Stimulated activated CD4-positive, alpha-beta T cell treated with anti-CD3 and anti-CD28 coated beads, TNF-alpha, amount 100 ng/mL, for 24 hours (primary cell): ENCODE measurements at regions not wholly inside any gene's neighbourhood (a gene's known extent, or its start where the extent isn't known, plus 50 kb on each side); places are given as distances from the start of the nearest gene placed in this dataset.

ENCODE experiments used
- DNase-seq, 3 experiments: peaks; one replicate each; pipeline ENCODE4 v3.0.0-alpha.2; 2020; ENCODE audit warnings: low read depth in 3 of 3

DNA sequence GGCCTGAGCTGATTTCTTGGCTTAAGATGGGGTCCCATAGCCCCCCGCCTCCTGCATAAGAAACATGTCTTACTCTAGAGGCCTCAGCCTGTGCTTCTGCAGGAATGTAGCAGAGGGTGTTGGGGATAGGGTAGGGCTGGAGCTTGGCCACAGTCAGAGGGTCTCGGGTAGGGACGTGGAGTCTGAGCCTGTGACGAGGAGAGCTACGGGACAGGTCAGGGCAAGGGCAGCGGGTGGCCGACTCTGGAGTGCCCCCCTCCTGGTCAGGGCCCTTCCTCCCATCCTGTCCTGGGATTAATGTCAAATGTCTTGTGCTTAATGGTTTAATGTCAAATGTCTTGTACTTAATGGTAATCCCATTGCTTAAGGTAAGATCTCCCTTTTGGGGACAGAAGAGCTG lies 130.4 kb downstream of the GLI2 start:
- DNase-seq: no peak

DNA sequence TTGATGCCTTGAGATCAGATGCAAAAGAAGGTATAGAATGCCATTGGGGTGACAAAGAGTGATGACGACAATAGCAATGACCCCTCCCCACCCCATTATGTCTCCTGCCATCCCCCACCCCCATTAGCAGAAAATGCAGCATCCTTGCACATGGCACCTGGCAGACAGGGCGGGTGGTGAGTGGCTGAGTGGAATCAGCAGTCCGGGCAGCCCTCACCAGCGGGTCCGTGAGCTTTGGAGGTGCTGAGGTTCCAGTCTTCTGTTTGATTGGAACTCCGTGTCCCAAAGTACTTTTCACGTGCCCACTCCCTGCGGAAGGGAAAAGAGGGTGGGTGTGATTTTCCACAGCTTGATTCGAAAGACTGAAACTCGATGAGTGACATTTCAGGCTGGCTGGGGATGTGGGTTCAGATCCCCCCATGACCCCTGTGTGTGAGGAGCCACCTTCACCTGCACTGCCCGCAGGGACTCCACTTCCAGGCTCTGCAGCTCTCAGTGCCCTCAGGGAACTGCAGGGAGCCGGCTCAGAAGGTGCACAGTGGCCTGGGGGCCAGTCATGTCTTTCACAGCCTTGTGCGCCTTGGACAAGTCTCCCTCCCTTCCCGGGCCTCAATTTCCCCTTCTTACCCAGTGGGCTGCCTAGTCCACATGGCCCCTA lies 130.9 kb downstream of the GLI2 start:
- DNase-seq: no peak

DNA sequence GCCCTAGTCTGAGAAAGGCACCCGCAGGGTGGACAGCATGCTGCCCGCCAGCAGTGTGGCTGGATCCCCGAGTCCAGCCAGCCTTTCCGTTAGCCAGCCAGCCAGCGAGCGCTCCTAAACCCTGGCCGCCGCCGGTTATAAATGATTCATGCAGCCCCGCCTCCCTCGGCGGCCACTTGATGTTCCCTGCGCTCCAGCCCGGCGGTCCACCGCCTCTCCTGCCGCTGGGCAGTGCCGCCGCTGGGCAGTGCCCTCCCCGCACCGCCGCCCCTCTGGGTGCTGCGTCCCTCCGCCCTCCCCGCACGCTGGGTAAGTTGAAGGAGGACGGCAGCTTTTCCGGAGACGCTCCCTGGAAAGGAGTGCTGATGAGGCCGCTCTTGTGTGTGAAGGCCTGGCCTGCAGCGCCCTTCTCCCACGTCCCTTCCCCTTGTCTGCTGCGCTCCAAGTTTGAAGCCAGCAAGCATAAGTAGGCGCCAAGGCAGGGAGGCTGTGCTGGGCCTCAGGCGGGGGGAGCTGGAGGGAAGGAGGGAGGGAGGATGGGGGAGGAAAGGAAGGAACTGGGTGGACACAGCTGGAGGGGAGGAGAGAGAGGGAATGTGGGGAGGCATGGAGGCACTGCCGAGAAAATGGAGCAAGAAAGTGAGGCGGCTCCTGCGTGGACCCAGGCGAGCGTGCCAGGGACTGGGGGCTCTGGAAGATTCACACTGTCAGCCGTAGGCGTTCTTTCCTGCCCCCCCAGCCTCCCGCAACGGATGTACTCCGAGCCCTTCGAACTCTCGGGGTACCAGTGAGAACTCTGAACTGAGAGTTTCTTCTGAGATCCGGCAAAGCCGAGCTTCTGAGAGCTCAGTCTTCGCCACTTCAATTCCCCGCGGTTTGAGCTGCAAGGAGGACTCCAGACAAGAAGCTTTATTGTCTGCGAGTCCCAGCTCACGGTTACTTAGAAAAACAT lies 131.9 kb downstream of the GLI2 start:
- no peak for DNase-seq

DNA sequence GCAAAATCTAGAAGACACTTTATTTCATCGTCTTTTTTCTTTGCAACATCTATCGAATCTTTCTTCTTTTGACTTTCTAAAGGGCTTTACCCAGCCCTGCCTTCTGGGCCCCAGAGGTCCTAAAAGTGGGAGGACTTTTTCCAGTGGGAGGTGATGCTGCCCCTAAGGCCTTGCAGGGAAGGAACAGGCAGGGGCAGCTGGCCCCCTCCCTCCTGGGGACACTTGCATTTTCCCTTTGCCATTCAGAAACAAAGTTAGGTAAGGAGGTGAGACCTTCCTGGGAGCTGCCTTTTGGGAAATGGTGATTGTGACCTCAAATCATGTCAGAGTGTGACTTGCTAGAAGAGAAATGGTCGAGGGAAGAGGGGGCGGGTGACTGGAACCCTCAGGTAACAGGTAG lies 132.7 kb downstream of the GLI2 start:
- DNase-seq: no peak

DNA sequence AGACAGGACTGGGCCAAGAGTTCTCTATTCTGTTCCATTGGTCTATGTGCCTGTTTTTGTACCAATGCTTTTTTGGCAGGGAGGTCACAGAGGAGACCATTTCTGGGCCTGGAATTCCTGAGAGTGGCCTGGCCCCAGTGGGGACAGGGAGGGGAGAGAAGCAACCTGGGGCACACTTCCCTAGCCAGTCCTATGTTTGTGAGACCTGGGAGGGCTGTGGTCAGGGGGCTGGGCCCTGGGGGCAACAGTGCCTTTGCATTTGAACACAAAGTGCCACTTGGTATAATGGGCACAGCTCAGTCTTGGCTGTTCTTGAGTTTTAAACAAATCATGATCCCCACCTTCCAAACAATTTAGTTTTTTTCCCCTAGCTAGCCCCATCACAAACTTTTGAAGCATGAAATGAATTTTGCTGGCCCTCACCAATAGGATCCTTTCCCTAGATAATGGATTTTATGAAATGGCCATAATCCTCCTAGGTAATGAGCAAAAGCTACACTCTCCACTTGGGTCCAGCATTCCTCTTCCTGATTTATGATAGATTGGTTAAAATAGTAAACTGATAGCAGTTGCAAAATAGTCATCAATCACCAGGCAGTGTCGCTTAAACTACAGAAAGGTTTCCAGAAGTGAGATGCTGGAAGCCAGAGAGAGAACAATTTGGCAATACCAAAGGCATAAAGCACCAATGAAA lies 133.5 kb downstream of the GLI2 start:
- DNase-seq: no peak

DNA sequence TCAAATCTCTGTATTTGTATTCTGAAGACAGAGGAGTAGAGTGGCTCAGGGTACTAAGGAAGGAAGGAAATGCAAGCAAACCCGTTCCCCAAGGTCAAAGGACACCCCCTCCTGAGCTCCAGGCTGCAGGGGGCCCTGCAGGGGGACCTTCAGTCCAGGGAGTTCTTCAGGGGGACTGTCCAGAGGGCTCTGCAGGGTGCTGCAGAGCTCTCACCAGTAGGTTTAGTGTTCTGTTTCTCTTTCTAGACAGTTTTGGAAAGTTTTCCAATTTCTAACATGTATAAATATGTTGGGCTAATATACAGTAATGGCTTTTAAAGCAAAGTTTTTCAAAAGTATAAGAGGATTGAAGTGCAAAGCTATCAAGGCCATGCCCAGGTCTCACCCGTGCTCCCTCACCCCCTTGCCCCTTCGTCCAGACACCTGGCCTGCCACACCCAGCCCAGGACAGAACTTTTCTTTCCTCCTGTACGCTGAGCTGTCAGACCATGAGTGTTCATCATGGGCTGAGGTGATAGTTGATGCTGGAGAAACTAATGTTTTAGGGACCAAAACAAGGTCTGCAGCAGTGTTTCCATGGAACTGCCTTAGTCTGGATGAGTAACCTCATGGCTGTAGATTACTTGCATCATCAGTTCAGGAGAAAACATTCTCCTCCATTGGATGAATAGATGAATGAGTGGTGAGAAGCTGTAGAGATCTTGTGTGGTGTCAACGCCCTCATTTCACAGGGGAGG lies 134.2 kb downstream of the GLI2 start:
- DNase-seq: no peak

DNA sequence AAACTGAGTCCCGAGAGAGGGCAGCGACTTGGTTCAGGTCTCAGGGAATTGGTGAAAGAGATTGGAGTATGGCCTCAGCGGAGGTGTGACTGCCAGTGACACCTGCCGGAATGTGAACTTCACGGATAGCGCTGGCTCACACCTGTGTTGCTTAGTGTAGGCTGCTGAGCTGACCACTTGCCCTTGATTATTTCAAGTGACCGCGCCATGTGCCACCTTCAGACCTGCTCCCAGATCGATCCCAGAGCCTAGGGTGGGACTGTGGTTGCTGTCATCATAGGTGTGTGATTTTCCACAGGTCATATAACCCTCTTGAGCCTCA lies 134.8 kb downstream of the GLI2 start:
- DNase-seq: no peak

DNA sequence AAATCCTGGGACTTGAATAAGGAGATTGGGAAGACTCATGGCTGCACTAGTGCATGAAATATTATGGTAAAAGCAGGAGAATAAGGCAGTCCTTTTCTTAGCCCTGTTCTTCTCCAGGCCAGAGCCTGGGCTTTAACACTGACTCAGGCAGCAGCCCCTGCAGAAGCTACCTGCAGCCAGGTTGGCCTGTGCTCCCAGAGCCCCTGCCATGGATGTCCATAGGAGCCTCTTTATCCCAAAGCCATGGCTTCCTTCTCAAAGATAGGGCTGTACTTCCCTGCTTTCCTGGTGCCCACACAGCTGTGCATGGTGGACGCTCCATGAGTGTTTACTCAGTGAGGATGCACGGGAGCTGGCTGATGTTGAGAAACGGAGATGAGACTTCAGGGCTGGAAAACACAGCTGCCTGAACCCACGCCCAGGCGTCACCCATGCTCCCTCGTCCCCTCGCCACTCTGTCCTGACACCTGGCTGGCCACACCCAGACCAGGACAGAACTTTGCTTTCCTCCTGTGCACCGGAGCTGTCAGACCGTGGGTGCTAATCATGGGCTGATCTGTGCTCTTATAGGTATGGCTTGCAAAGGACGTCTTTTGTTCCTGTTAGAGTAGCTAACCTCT lies 135.5 kb downstream of the GLI2 start:
- no peak for DNase-seq

DNA sequence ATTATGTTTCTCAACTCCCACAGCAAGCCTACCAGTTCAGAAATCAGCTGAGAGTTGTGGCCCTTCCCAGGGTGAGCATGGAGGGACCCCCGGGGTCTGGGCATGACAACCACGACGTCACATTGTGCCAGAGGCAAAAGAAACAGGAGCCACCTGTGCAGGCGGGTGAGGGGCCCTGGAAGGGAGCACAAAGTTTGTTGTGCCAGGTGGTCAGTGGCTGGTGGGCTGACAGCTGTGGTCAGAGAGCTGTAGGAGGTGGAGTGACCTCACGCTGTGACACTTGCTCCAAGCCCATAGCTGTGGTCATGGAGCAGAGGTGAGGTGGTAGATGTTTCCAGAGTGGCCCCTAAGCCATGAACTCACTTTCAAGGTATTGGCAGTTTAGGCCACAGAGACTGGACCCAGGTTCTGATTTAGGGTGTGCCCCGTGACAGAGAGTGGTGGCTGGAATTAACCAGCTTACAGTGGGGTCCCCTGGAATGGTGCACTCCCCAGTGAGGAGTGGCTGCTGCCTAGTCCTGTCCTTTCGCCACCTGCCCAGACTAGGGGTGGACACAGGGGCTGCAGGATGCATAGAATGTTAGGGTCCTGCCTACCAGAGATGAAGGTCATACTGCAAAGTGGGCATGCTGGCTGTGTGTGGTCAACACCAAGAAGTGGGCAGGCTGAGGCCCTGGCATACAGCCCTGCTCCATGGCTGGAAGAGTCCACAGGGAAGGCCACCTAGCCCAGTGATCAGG lies 136.4 kb downstream of the GLI2 start:
- DNase-seq: no peak

DNA sequence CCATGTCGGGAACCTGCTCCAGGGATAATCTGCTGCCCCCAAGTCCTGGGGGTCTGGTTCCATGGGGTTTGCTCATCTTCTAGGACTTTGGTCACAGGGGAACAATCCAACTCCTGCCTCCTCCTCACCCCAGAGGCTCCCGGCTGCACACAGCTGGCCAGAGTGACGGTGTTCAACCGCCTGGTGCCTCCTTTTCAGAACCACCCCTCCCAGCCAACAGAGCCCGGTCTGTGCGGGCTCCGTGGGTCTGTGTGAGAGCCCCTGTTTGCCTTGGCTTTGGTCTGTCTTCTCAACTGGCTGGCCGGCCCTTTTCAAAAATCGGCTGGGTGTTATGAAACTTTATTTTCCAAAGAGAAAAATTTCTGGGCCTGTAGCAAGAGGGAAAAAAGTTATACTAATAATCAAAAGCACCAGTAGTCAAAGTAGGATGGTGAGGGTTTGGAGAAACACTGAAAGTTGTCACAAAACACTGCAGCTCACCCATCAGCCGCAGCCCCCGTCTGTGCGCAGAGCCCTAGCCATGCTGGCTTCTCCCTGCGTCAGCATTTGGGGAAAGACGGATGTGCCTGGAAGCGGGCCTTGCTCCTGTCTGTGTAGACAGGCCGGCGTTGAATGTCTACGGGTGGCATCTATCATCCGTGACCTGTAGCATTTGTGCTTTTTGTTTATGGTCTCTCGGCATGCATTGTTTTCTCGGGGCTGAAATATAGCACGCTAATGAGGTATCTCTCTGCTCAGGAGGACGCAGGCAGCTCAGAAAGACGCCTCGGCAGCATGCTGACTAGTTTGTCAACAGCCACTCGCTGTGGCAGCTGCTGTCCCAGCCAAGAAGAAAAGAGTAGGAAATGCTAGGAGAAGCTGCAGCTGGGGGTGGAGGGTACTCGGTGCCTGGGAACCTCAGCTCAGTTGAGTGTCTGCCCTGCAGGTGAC lies 138.6 kb downstream of the GLI2 start:
- DNase-seq: no peak

DNA sequence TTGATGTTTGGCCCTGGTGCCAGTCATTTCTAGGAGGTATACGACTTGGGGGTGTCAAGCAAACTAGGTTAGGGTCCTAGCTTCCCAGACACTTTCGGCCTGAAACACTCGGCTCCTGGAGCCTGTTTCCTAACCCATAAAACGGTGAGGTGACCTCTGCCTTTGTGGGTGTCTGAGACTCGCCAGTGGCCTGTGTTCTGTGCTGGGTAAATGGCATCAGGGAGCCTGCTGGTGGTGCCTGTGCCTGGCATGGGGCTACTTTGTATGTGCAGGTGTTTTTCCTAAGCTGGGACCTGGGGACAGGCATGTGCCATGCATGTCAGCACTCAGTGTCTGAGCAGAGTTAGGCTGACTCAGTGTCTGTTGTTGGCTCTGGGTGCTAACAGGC lies 139.2 kb downstream of the GLI2 start:
- no peak for DNase-seq

DNA sequence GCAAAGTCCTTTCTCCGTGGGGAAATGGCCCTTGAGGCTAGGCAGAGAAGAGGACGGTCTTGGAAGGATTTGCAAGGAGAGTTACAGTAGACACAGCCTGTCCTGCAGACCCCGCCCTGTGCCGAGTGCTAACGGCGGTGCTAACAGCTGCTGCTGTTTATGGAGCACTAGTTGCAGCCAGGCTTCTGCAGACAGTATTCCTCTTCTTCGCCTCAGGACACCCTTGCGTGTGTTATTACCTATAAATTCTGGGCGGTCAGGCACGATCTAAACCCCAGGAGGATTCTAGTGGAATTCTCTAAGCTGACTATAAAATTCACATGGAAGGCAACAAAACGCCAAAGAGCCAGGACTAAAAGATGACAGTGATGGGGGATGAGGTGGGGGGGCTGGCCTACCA lies 139.8 kb downstream of the GLI2 start:
- no peak for DNase-seq

DNA sequence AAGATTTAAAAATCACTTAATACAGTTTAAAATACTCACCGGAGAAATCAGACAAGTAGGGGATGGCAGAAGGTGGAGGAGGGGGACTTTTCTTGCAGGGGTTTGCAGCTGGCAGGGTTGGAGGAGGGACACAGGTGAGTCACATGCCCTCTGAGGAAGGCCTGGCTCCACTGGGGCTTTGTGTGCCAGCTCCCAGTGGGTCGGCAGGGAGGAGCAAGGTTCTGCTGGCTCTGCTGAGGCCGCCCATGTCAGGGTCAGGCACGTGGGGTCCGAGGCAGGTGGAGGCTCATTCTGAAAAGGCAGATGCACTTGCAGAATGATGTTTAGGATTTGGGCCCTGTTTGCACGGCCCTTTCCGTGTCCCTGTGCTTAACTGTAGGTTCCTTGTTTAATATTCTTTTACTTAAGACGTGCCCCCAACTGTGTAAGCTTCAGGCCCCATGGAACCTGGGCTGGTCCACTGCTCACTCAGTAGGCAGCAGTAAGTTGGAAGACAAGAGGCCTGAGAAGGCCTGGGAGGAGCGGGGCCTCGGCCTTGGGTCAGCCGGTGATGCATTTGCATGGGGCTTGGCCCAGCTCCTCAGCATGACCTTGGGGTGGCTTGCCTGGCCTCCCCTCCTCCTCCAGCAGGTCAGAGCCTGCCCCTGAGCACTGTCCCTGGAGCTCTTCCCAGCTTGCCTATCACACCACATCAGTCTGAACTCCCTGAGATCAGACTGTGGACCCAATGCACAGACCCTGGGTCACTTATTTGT lies 141.0 kb downstream of the GLI2 start:
- no peak for DNase-seq

DNA sequence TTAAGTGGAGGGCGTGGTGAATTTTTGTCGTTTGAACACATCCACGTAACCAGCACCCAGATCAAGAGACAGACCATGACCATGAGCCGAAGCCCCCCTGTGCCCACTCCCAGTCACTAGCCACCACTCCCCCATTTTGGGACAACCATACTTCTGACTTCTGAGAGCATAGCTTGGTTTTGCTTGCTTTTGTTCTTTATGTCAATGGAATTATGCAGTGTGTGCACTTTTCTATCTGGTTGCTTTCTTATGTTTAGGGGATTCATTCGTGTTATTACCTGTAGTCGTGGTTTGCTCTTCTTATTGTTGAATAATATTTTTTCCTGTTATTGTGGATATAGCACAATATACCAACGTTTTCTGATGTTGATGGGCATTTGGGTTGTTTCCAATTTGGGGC lies 141.7 kb downstream of the GLI2 start:
- no peak for DNase-seq

DNA sequence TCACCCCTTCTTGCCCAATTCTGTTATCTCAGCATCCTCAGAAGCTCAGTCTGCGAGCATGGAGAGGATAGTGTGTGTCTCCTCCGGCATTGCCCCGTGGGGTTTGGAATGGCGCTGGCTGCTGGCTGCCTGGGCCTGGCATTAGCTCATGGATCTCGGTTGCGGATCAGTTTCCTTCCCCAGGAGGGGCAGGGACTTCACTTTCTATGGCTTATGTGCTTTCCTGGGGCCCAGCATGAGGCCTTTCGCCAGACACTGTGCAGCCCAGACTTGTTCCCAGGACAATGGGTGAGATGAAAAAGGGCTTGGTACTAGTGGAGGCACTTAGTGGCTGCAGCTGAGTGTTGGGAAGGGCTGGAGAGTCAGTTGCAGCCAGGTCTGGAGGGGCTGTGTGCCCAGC lies 143.3 kb downstream of the GLI2 start:
- DNase-seq: no peak

DNA sequence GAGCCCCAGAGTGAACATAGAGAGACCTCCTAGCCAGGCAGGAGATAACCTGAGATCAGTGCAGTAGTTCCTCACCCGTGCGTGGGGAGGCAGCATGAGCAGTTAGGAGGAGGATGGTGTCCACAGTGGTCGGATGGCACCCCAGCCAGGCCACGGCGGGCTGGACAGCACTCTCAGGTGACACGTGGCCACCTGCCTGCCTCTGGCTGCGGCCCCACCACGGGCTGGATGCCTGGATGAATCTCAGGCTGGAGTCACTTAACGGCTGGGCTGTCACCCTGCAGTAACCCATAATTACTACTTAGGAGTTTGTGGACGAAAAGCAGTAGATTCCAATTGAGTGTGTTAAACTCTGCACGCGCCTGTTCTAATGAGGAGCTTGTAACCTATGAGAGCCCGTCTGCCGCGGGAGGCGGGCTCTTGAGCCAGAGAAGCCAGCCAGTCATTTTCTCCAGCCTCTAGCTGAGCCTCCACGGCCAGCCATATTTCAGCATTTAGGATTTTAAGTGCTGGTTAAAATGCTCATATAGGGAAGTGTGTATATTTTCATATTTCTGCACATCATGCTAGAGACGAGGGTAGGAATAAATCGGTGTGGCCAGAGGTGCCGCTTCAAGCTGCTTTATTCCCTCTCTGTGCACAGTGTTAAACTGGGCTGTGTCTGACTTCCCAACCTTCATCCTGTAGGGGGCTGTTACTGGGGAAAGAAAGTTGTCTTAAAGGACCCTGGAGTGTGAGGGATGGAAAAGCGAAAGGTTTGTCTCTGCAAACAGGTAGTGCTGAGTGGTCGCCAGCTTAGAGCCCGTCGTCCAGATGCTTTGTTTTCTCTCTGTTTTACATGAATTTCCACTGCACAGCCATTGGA lies 144.0 kb downstream of the GLI2 start:
- no peak for DNase-seq

DNA sequence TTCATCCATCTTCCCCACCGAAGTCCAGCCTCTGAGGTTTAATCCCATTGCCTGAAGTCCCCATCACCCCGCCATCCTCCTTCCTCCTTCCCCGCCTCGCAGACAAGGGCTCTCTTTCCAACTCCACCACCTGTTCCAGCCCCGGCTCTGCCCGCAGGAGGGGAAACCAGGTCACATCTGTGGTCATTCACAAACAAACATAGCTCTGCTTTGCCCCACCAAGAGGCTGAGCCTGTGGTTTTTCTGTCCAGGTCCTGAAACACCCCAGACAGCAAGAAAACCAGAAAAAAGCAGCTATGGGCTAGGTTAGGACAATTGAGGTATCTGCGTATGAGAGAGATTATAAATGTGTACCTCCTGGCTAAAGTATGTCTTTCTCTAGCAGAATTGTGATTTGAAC lies 144.7 kb downstream of the GLI2 start:
- DNase-seq: no peak
